HL-60 (cell line): ENCODE measurements at regions not wholly inside any gene's neighbourhood (a gene's known extent, or its start where the extent isn't known, plus 50 kb on each side); places are given as distances from the start of the nearest gene placed in this dataset.

Source experiments
- DNase-seq, 2 experiments: peaks; one replicate each; pipeline ENCODE4 v3.0.0-alpha.2; 2010 to 2020; ENCODE audit warnings: low read depth in 1 of 2, low spot score in 1 of 2
- H3K27ac ChIP-seq: fragments of 250-450 bp; sonication (Bioruptor Pico); replicated peaks from 2 replicates; pipeline ENCODE4 v1.5.1; 2020; ENCODE audit warnings: mild to moderate bottlenecking, moderate library complexity
- H3K27me3 ChIP-seq: fragments of 250-450 bp; sonication (Bioruptor Pico); 2 replicates; pipeline ENCODE4 v1.5.1; 2021; ENCODE audit warnings: mild to moderate bottlenecking, moderate library complexity; ENCODE audit not compliant: insufficient read depth, poor library complexity, severe bottlenecking
- H3K4me3 ChIP-seq: replicated peaks from 2 replicates; pipeline ENCODE4 v1.5.1; 2011; ENCODE audit warnings: mild to moderate bottlenecking, control low read depth, low read length; ENCODE audit not compliant: insufficient read depth
- GABPA ChIP-seq: IDR thresholded peaks from 2 replicates; pipeline ENCODE4 v1.6.1; 2012; ENCODE audit warnings: low read depth
- POLR2AphosphoS5 ChIP-seq: IDR thresholded peaks from 2 replicates; pipeline ENCODE4 v1.6.1; 2012; ENCODE audit warnings: low read depth
- REST ChIP-seq: IDR thresholded peaks from 2 replicates; pipeline ENCODE4 v1.6.1; 2012; ENCODE audit warnings: low read depth; ENCODE audit not compliant: insufficient replicate concordance
- SPI1 ChIP-seq: IDR thresholded peaks from 2 replicates; pipeline ENCODE4 v1.6.1; 2012; ENCODE audit warnings: low read depth, mild to moderate bottlenecking, borderline replicate concordance
- TF ChIP-seq, protein P1 (sequence below): IDR thresholded peaks from one replicate; pipeline ENCODE4 v1.5.1; 2011; ENCODE audit warnings: low read length, control low read depth, inconsistent platforms; ENCODE audit not compliant: insufficient read depth

DNA sequence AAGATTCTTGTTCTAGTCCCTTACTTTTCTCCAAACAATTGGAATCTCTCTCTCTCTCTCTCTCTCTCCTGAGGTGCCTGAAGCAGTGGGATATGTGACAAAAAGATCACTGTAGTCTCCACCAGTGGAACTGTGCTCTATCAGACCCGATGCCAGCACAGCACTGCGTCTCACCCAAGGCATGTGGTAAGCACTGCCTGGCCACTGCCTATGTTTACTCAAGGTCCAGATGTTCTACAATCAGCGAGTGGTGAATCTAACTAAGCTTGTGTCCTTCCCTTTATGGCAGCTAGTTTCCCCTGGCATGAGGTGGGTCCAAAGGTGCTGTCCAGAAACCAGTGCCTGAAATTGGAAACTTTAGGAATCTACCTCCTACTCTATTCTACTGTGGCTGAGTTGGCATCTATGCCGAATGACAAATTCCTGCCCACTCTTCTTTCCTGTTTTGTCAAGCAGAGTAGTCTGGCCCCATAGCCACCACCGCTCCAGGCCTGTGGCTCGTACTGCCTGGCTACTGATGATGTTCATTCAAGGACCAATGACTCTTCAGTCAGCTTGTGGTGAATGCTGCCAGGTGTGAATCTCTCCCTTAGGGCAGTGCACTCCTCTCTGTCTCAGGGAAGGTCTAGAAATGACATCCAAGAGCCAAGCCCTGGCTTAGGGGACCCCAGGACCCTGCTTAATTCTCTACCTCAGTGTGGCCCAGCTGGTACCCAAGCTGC, 416.5 kb downstream of the TEX13C start:
- DNase-seq = no peak
- Histone ChIP-seq H3K4me3 (no peak overlapping the region), H3K27me3 (no peaks in the 10 kb centered on the region), H3K27ac (no peak overlapping the region)
- TF ChIP-seq POLR2AphosphoS5 (no peak), SPI1 (no peak), REST (no peak), GABPA (no peak)
- TF ChIP-seq, protein P1, sequence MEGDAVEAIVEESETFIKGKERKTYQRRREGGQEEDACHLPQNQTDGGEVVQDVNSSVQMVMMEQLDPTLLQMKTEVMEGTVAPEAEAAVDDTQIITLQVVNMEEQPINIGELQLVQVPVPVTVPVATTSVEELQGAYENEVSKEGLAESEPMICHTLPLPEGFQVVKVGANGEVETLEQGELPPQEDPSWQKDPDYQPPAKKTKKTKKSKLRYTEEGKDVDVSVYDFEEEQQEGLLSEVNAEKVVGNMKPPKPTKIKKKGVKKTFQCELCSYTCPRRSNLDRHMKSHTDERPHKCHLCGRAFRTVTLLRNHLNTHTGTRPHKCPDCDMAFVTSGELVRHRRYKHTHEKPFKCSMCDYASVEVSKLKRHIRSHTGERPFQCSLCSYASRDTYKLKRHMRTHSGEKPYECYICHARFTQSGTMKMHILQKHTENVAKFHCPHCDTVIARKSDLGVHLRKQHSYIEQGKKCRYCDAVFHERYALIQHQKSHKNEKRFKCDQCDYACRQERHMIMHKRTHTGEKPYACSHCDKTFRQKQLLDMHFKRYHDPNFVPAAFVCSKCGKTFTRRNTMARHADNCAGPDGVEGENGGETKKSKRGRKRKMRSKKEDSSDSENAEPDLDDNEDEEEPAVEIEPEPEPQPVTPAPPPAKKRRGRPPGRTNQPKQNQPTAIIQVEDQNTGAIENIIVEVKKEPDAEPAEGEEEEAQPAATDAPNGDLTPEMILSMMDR = no peak

- H3K27me3 ChIP-seq = no peaks in the 10 kb centered on the region
- no peak for TF ChIP-seq GABPA
- TF ChIP-seq REST = no peak
- no peak for TF ChIP-seq SPI1
- TF ChIP-seq POLR2AphosphoS5 = no peak
- TF ChIP-seq, protein P1 = no peak
- no peak overlapping the region for H3K27ac ChIP-seq
- DNase-seq = no peak
- no peak overlapping the region for H3K4me3 ChIP-seq
These were observed 423.1 kb downstream of the TEX13C start for GRCh38 chrX:125742811-125743210.

DNA sequence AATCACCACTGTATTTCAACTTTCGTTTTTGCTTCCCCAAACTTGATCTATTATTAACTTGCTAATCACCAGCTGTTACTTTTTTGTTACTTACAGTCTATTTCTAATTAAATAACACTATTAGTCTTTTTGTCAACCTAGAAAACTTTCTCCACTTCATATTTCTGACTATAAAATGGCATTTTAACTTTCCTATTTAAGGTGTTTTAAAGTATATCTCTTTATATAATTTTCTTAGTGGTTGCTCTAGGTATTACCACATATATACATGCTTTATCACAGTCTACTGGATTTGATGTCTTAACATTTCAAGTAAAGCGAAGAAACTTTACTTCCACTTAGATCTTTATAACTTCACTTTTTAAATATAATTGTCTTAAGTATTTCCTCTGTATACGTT, 421.2 kb downstream of the DCAF12L2 start:
- no peak for DNase-seq
- no peaks in the 10 kb centered on the region for H3K27me3 ChIP-seq
- H3K4me3 ChIP-seq = no peak overlapping the region
- H3K27ac ChIP-seq = no peak overlapping the region
- TF ChIP-seq SPI1 (no peak), GABPA (no peak), POLR2AphosphoS5 (no peak)

GRCh38 chrX:125757794-125758564, 408.1 kb downstream of the DCAF12L2 start:
- TF ChIP-seq, protein P1 = no peak
- DNase-seq = no peak
- Histone ChIP-seq H3K4me3 (no peak overlapping the region), H3K27ac (no peak overlapping the region), H3K27me3 (no peaks in the 10 kb centered on the region)
